H9 (cell line): ENCODE measurements at regions not wholly inside any gene's neighbourhood (a gene's known extent, or its start where the extent isn't known, plus 50 kb on each side); places are given as distances from the start of the nearest gene placed in this dataset.

ENCODE experiments used
- DNase-seq: peaks from one replicate; pipeline ENCODE4 v3.0.0-alpha.2; 2017
- H2AFZ ChIP-seq: one replicate; pipeline ENCODE4 v1.6.1; 2013; ENCODE audit warnings: mild to moderate bottlenecking, low read length, control low read depth, moderate library complexity
- H2AK5ac ChIP-seq: 2 replicates; pipeline ENCODE4 v1.6.1; 2013; ENCODE audit warnings: low read length, control low read depth, mixed read lengths; ENCODE audit not compliant: insufficient read length
- H2BK120ac ChIP-seq: one replicate; pipeline ENCODE4 v1.6.1; 2013; ENCODE audit warnings: low read depth, mild to moderate bottlenecking, low read length, control low read depth, inconsistent platforms; ENCODE audit not compliant: poor library complexity, severe bottlenecking
- H2BK12ac ChIP-seq: 2 replicates; pipeline ENCODE4 v1.6.1; 2013; ENCODE audit warnings: low read length, control low read depth, mixed read lengths, low read depth; ENCODE audit not compliant: insufficient read length
- H2BK15ac ChIP-seq: 2 replicates; pipeline ENCODE4 v1.6.1; 2013; ENCODE audit warnings: low read depth, low read length, control low read depth
- H2BK20ac ChIP-seq: one replicate; pipeline ENCODE4 v1.6.1; 2013; ENCODE audit warnings: low read depth, mild to moderate bottlenecking, low read length, control low read depth, inconsistent platforms; ENCODE audit not compliant: poor library complexity, severe bottlenecking
- H2BK5ac ChIP-seq: 2 replicates; pipeline ENCODE4 v1.6.1; 2013; ENCODE audit warnings: low read length, control low read depth, mixed read lengths; ENCODE audit not compliant: insufficient read length
- H3K14ac ChIP-seq: 2 replicates; pipeline ENCODE4 v1.6.1; 2013; ENCODE audit warnings: low read length, control low read depth; ENCODE audit not compliant: insufficient read depth
- H3K18ac ChIP-seq: 2 replicates; pipeline ENCODE4 v1.6.1; 2013; ENCODE audit warnings: low read depth, mild to moderate bottlenecking, mixed read lengths, low read length, control low read depth; ENCODE audit not compliant: insufficient read length
- H3K23ac ChIP-seq: 2 replicates; pipeline ENCODE4 v1.6.1; 2013; ENCODE audit warnings: low read length, control low read depth, mixed read lengths, low read depth; ENCODE audit not compliant: insufficient read length
- H3K23me2 ChIP-seq: 2 replicates; pipeline ENCODE4 v1.6.1; 2013; ENCODE audit warnings: low read depth, mild to moderate bottlenecking, mixed read lengths, low read length, control low read depth; ENCODE audit not compliant: insufficient read length, poor library complexity, severe bottlenecking
- H3K27ac ChIP-seq: 2 replicates; pipeline ENCODE4 v1.5.1; 2013; ENCODE audit warnings: low read length, control low read depth, mixed read lengths, low read depth; ENCODE audit not compliant: insufficient read length
- H3K27me3 ChIP-seq: 2 replicates; pipeline ENCODE4 v1.6.1; 2013; ENCODE audit warnings: low read length, control low read depth, inconsistent platforms; ENCODE audit not compliant: insufficient read depth
- H3K4ac ChIP-seq: 2 replicates; pipeline ENCODE4 v1.6.1; 2013; ENCODE audit warnings: low read depth, mild to moderate bottlenecking, control low read depth, inconsistent platforms, low read length, moderate library complexity
- H3K4me1 ChIP-seq: 2 replicates; pipeline ENCODE4 v1.6.1; 2013; ENCODE audit warnings: low read length, control low read depth, inconsistent platforms; ENCODE audit not compliant: insufficient read depth
- H3K4me2 ChIP-seq: 2 replicates; pipeline ENCODE4 v1.6.1; 2013; ENCODE audit warnings: low read length, control low read depth, mixed read lengths; ENCODE audit not compliant: insufficient read length, insufficient read depth
- H3K56ac ChIP-seq: 2 replicates; pipeline ENCODE4 v1.6.1; 2013; ENCODE audit warnings: low read depth, mild to moderate bottlenecking, mixed read lengths, low read length, control low read depth; ENCODE audit not compliant: insufficient read length
- H3K79me1 ChIP-seq: 2 replicates; pipeline ENCODE4 v1.6.1; 2013; ENCODE audit warnings: low read depth, mild to moderate bottlenecking, moderate library complexity, low read length, control low read depth, inconsistent platforms; ENCODE audit not compliant: insufficient read depth, poor library complexity, severe bottlenecking
- H3K79me2 ChIP-seq: 2 replicates; pipeline ENCODE4 v1.6.1; 2013; ENCODE audit warnings: low read length, control low read depth, inconsistent platforms; ENCODE audit not compliant: insufficient read depth
- H3K9ac ChIP-seq: 2 replicates; pipeline ENCODE4 v1.6.1; 2013; ENCODE audit warnings: low read length, control low read depth, mixed read lengths; ENCODE audit not compliant: insufficient read length; ENCODE audit errors: extremely low read depth
- H3K9me3 ChIP-seq: one replicate; pipeline ENCODE4 v1.6.1; 2013; ENCODE audit warnings: low read depth, low read length, inconsistent platforms; ENCODE audit not compliant: control insufficient read depth
- H3T11ph ChIP-seq: one replicate; pipeline ENCODE4 v1.6.1; 2013; ENCODE audit warnings: mild to moderate bottlenecking, low read length, control low read depth, inconsistent platforms
- H4K20me1 ChIP-seq: one replicate; pipeline ENCODE4 v1.6.1; 2013; ENCODE audit not compliant: control insufficient read depth, insufficient read length, insufficient read depth
- H4K5ac ChIP-seq: 2 replicates; pipeline ENCODE4 v1.6.1; 2013; ENCODE audit warnings: low read depth, mild to moderate bottlenecking, mixed read lengths, low read length, control low read depth; ENCODE audit not compliant: insufficient read length
- H4K8ac ChIP-seq: replicated peaks from 2 replicates; pipeline ENCODE4 v1.6.1; 2013; ENCODE audit warnings: low read length, control low read depth, mixed read lengths, low read depth; ENCODE audit not compliant: insufficient read length
- H4K91ac ChIP-seq: 2 replicates; pipeline ENCODE4 v1.6.1; 2013; ENCODE audit warnings: low read depth, mild to moderate bottlenecking, moderate library complexity, mixed read lengths, low read length, control low read depth; ENCODE audit not compliant: insufficient read length
- H3K27ac Mint-ChIP-seq, 3 experiments: 2 replicates in 2 of 3; 3 replicates in 1 of 3; pipeline ENCODE4 v1.8.0; 2020 to 2021; ENCODE audit warnings: mixed read lengths in 3 of 3, mild to moderate bottlenecking in 1 of 3, moderate library complexity in 1 of 3
- H3K27me3 Mint-ChIP-seq: 2 replicates; pipeline ENCODE4 v1.8.0; 2021; ENCODE audit warnings: low read depth, mild to moderate bottlenecking, moderate library complexity, mixed read lengths
- H3K36me3 Mint-ChIP-seq, 3 experiments: 2 replicates in 2 of 3; 3 replicates in 1 of 3; pipeline ENCODE4 v1.8.0; 2020 to 2021; ENCODE audit warnings: low read depth in 3 of 3, mixed read lengths in 3 of 3; ENCODE audit not compliant: insufficient read depth in 1 of 3
- H3K4me1 Mint-ChIP-seq, 2 experiments: 2 replicates each; pipeline ENCODE4 v1.8.0; 2020; ENCODE audit warnings: mixed read lengths in 2 of 2
- H3K4me3 Mint-ChIP-seq, 2 experiments: 2 replicates in 1 of 2; 3 replicates in 1 of 2; pipeline ENCODE4 v1.8.0; 2020 to 2021; ENCODE audit warnings: mild to moderate bottlenecking in 2 of 2, mixed read lengths in 2 of 2, moderate library complexity in 1 of 2
- H3K9me3 Mint-ChIP-seq, 2 experiments: 2 replicates in 1 of 2; 3 replicates in 1 of 2; pipeline ENCODE4 v1.8.0; 2020; ENCODE audit warnings: mild to moderate bottlenecking in 2 of 2, mixed read lengths in 2 of 2, moderate library complexity in 1 of 2
- CTCF ChIP-seq: fragments of 200-600 bp; sonication (generic); conservative IDR thresholded peaks from 3 replicates; pipeline ENCODE4 v1.8.0; 2021; ENCODE audit warnings: antibody characterized with exemption, mild to moderate bottlenecking
- WGBS: extraction: QIAGEN DNeasy Blood & Tissue Kit; methylation state at CpG from one replicate; pipeline ENCODE4 v1.1.7; 2013; ENCODE audit warnings: missing lambda C conversion rate, low lambda C conversion rate, mixed read lengths; ENCODE audit not compliant: insufficient read length; ENCODE audit errors: extremely low coverage; 5-methylcytosine and 5-hydroxymethylcytosine counted together

GRCh38 chr21:25512095-25513081 lies 94.9 kb downstream of the MRPL39 start:
- TF ChIP-seq CTCF, result no peak
- Histone ChIP-seq H3K4me1 (no peaks in the 10 kb centered on the region), H2BK120ac (no peak overlapping the region), H3K79me1 (no peaks in the 10 kb centered on the region), H4K8ac (no peak overlapping the region), H3K4me2 (no peak overlapping the region), H3K9me3 (no peaks in the 10 kb centered on the region), H3K4ac (no peak overlapping the region), H2AK5ac (no peak overlapping the region), H3K18ac (no peak overlapping the region), H3K27me3 (no peaks in the 10 kb centered on the region), H3K56ac (no peak overlapping the region), H4K20me1 (no peaks in the 10 kb centered on the region), H4K91ac (no peak overlapping the region), H3K79me2 (no peaks in the 10 kb centered on the region), H4K5ac (no peak overlapping the region), H3K23me2 (no peaks in the 10 kb centered on the region), H2BK20ac (no peak overlapping the region), H3K14ac (no peak overlapping the region), H3K27ac (no peak overlapping the region), H2AFZ (no peak overlapping the region), H2BK5ac (no peak overlapping the region), H3K9ac (no peak overlapping the region), H3K23ac (no peak overlapping the region), H3T11ph (no peak overlapping the region), H2BK12ac (no peak overlapping the region), H2BK15ac (no peak overlapping the region)
- no peak for DNase-seq
- WGBS, result no CpG with 5 or more reads among the region's 7 CpGs
- H3K9me3 Mint-ChIP-seq, result no peaks in the 10 kb centered on the region
- H3K27ac Mint-ChIP-seq, result no peak overlapping the region; a peak in 1 of 7 replicates
- no peaks in the 10 kb centered on the region for H3K36me3 Mint-ChIP-seq
- no peaks in the 10 kb centered on the region; the same call in 1 of the 2 replicates for H3K27me3 Mint-ChIP-seq
- H3K4me1 Mint-ChIP-seq, result peaks cover 9 to 15% of the 10 kb centered on the region in 2 experiments
- H3K4me3 Mint-ChIP-seq, result no peak overlapping the region
